Effector CD8-positive, alpha-beta T cell (primary cell): ENCODE measurements at regions not wholly inside any gene's neighbourhood (a gene's known extent, or its start where the extent isn't known, plus 50 kb on each side); places are given as distances from the start of the nearest gene placed in this dataset.

Source experiments
- DNase-seq: peaks from one replicate; lab custom pipeline; 2025; lab: John Stamatoyannopoulos, UW

DNA sequence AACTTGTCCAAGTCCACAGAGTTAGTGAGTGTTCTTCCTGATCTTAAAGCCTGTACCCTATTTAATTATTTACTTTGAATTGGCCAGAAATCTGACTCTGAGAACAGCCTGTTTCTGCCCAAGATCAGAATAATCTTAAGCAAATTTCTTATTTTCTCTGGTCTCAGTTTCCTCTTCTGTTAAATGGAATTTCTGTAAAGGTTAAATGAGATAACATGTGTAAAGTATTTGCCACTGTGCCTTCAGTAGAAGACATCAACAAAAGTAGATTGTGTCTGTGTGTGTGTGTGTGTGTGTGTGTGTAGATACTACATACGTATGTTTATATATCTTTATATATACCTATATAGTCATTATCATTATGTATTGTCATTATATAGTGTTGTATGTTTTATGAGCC, 124.2 kb upstream of the FGGY start:
- no peak for DNase-seq

DNA sequence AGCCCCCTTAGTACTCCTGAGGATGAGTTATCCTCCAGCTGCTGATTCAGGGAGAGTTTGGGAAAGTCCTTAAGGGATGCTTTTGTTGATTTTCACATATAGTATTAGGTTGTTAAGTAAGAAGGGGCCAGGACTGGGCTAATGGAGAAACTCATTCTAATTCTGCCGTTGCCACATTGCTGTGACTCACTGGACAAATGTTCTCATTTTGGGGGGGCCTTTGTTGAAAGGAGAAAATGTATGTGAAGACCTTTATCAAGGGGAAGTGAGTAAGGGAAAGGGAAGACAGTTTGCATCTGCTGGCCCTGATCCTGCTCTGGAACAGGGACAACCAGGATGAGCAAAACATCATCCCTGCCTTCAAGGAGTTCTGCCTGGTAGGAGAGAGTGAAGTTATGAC, 123.2 kb upstream of the FGGY start:
- no peak for DNase-seq

DNA sequence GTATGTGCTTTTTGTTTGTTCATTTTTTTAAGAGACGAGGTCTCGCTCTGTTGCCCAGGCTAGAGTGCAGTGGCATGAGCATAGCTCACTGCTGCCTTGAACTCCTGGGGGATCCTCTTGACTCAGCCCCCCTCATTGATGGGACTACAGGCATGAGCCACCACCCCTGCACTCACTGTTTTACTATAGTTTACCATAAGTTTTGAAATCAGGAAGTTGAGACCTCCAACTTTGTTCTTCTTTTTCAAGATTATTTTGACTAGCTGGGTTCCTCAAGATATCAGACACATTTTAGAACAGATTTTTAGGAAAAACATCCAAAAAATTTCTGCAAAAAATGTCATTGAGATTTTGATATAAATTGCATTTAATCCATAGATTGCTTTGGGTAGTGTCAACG, 120.4 kb upstream of the FGGY start:
- DNase-seq: no peak

GRCh38 chr1:59177756-59178155, 119.1 kb upstream of the FGGY start:
- no peak for DNase-seq

DNA sequence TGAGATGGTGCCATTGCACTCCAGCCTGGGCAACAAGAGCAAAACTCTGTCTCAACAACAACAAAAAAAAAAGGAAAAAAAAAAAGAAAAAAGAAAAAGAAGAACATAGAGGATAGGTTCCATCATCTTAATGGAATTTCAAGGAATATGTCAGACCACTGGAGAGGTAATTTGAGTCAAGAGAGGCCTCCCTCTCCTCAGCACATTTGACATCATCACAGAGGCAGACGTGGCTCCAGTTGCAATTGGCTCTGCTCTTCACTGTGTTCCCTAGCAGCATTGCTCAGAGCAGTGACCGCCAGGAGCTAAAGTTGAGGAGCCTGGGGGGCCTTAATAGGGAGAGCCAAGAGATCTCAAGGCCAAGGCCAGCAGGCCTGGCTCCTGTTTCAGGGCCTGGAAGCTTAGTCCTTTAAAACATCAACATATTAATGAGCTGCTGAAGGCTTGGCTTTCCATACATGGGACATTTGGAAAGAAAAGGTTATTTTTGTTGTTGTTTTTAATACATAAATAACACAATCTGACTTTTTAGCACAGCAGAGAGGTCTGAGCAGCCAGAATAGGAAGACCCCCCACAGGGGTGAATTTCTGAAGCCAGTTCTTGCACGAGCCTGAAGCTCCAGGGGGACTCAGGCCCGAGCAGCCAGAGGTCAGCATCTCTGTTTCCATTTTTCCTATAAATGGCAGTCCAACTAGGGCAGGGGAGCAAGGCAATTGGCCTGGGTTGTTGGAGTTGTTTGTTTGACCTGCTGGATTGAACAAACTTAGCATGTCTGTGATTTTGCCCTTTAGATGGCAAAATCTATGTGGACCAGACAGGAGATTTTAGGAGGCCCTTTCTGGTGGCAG, 118.3 kb upstream of the FGGY start:
- DNase-seq: no peak

DNA sequence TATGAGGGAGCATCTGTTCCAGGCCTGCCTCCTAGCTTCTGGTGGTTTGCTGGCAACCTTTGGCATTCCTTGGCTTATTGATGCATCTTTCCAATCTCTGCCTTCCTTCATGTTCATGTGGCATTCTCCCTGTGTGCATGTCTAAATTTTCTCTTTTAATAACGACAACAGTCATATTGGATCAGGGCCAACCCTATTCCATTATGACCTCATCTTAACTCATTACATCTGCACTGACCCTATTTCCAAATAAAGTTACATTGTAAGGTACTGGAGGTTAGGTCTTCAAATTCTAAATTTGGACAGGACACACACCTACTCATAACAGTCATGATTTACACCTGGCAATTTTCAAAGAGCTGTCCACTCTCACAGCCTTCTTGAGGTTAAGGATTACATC, 117.2 kb upstream of the FGGY start:
- DNase-seq: no peak

- DNase-seq: no peak
These were observed 116.2 kb upstream of the FGGY start for GRCh38 chr1:59180735-59181134.

DNA sequence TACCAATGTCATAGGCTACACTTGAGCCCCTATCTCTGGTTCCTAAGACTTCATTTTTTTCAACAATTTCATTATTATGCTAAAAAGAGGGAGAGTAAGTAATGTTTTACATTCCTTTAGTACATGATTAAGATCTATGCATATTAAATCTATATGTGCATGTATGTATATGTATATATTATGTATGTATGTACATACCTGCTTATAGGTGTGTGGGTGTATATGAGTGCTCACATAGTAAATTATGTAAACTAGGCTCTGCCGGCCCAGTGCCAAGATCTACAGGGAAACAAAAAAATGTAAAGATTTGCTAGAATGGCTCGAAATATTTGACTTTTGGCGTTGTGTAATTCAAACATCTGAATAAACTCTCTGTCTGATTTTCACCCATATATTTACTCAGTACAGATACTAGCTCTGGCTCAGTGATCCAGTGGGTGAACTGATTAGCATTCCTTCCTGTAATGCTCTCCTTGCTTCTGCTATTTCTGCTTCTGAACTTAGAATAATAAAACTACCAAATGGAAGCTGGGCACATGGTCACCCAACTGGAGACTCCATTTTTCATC, 113.1 kb upstream of the FGGY start:
- DNase-seq: no peak

DNA sequence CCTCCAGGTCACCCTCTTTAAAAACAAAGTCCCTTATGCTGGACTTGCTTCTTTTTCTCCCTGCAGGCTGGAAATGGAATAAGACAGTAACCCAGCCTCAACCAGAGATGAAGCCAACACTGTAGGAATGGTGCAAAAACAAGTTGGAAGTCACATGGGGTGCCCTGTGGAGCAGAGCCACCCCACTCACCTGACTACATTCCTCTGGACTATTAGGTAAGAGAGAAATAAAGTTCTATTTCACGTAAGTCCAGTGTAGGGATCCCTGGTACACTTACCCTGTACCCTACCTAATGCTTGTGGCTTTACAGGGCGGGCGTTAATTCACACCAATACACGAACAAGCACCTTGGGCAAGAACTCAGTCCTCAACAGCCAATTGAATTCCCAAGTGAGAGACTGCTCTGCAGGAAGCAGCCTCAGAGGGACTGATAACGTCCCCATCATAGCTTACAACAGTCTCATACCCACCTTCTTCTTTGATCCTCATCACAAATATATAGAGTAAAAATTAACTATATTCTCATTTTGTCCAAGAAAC, 112.5 kb upstream of the FGGY start:
- no peak for DNase-seq

DNA sequence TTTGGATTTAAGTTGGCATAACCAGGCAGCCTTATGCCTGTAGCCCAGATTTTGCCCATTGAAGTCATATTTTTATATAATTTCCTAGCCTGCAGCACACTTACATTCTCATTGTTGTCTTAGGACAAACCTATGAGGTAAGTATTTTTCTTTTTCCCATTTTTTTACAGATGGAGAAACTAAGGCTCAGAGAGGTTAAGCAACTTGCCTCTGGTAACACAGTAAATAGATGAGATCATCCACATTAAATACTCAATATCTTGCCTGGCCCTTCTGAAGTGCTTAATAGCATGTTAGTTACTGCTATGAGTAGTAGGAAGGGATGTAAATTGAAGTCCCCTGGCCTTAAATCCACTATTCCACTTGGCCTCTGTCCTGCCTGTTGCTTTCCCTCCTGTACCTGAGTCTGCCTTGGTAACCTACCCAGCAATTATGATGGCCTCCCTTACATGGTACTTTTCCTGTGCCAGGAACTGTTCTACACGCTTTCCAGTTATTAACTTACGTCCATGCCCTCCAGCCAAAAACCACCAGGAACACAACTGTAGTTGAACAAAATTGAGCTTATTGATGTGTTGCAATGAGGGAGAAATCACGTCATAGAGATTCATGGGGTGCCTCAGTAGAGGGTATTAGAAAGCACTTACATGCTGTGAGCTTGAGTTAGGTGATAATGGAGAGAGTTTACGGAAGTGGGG, 111.6 kb upstream of the FGGY start:
- DNase-seq: no peak

DNA sequence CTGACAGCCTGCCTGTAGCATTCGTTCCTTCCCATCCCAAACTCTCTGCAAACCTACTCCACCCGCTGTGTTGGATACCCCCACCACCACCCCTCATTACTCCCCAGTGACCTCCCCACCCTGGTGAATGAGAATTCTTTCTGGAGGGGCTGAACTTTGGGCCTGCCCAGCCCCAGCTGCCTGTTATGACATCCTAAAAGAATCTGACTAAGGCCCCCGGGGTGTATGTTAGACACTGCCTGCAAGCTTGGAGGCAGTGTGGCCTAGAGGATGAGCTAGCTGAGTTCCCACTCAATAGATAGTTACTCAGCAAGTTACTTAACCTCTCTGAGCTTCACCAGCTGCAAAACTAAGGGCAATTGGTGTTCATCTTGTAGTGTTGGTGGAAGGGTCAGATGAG, 110.2 kb upstream of the FGGY start:
- DNase-seq: no peak

GRCh38 chr1:59188413-59189213, 108.3 kb upstream of the FGGY start:
- no peak for DNase-seq

GRCh38 chr1:59193443-59194093, 103.3 kb upstream of the FGGY start:
- no peak for DNase-seq

DNA sequence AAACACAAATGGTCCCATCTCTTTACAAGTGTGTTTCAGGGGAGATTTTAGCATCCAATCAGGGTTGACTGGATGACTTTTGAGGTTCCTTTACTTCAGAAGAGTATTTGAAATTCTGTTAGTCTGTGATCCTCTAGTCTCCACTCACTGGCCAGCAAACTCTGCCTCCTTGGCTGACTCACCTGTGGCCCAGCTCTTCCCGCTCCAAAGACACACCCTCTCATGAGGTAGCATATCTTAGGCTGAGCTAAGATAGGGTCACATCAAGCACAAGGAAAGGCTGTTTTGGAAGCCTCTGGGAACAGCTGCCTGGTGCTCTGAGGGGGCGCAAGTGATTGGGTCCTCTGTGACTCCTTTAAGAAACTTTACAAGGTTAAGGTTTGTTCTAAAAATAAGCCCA, 102.3 kb upstream of the FGGY start:
- DNase-seq: no peak

DNA sequence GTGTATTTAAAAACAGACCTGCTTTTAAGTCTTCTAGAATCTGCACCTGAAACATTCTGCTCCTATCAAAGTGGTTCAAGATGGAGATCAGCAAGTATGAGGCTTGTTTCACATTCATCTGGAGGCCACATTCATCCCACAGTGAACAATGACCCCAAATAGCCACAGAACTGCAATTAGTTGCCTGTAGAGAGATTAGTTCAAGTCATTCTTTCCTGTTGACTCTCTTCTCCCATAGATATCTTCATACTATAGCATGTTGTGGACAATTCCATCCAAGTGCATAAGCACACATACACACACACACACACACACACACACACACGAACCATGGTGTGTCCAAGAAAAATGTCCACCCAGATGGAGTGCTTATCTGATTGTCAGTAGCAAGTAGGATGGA, 101.7 kb upstream of the FGGY start:
- DNase-seq: no peak

GRCh38 chr1:59198564-59198963, 98.3 kb upstream of the FGGY start:
- no peak for DNase-seq

GRCh38 chr1:59199147-59199546, 97.7 kb upstream of the FGGY start:
- DNase-seq: no peak

GRCh38 chr1:59199719-59200376, 97.0 kb upstream of the FGGY start:
- no peak for DNase-seq

- no peak for DNase-seq
These were observed 95.6 kb upstream of the FGGY start for GRCh38 chr1:59201341-59201740.

- no peak for DNase-seq
These were observed 94.4 kb upstream of the FGGY start for GRCh38 chr1:59202455-59202854.

DNA sequence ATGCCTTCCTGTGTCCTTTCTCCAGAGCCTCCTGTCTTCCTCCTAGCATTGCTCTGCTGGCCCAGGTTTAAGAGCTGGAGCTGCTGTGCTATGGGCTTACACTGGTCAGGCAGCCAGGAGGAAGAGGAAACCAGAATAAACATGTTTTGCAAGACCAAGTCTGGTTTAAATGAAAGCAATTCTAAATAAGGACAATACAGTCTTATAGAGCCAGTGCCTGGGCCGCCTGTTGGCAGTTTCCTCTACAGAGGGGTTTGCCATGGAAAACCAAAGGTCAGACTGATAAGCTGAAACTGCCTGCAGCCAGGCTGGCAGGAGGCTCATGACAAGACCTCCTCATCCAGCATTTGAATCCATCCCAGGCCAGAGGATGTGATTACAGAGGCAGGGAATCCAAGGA, 92.9 kb upstream of the FGGY start:
- no peak for DNase-seq
